Liver (tissue), 8 donors: ENCODE measurements at regions not wholly inside any gene's neighbourhood (a gene's known extent, or its start where the extent isn't known, plus 50 kb on each side); places are given as distances from the start of the nearest gene placed in this dataset.

Source experiments
- DNase-seq: peaks from one replicate; pipeline ENCODE4 v3.0.0-alpha.2; 2017; ENCODE audit warnings: low spot score
- H3K27ac ChIP-seq, 2 donors: one replicate each; pipeline ENCODE4 v1.7.0; 2013; ENCODE audit warnings: inconsistent platforms in 2 of 2, low read length in 2 of 2, control low read depth in 1 of 2, low read depth in 1 of 2, mild to moderate bottlenecking in 1 of 2
- H3K27me3 ChIP-seq, 4 donors: one replicate each; pipeline versions ENCODE4 v1.6.1 to v1.7.0; 2013; ENCODE audit warnings: low read length in 3 of 4, inconsistent platforms in 1 of 4, mild to moderate bottlenecking in 1 of 4, moderate library complexity in 1 of 4; ENCODE audit not compliant: control insufficient read depth in 4 of 4, insufficient read depth in 4 of 4
- H3K36me3 ChIP-seq, 4 donors: one replicate each; pipeline versions ENCODE4 v1.6.1 to v1.7.0; 2013; ENCODE audit warnings: low read length in 3 of 4, mild to moderate bottlenecking in 3 of 4, low read depth in 1 of 4, moderate library complexity in 1 of 4; ENCODE audit not compliant: control insufficient read depth in 4 of 4, insufficient read depth in 3 of 4
- H3K4me1 ChIP-seq, 4 donors: one replicate each; pipeline versions ENCODE4 v1.6.1 to v1.7.0; 2013; ENCODE audit warnings: low read length in 3 of 4, mild to moderate bottlenecking in 3 of 4, moderate library complexity in 1 of 4; ENCODE audit not compliant: control insufficient read depth in 4 of 4, insufficient read depth in 4 of 4
- H3K4me3 ChIP-seq, 3 donors: one replicate each; pipeline versions ENCODE4 v1.6.1 to v1.7.0; 2013; ENCODE audit warnings: low read length in 3 of 3, control low read depth in 1 of 3, low read depth in 1 of 3, mild to moderate bottlenecking in 1 of 3
- H3K9ac ChIP-seq, 2 donors: one replicate each; pipeline ENCODE4 v1.7.0; 2013; ENCODE audit warnings: low read length in 2 of 2, mild to moderate bottlenecking in 2 of 2, moderate library complexity in 2 of 2, control low read depth in 1 of 2, low read depth in 1 of 2
- H3K9me3 ChIP-seq, 4 donors: one replicate each; pipeline versions ENCODE4 v1.6.1 to v1.7.0; 2013; ENCODE audit warnings: low read length in 3 of 4; ENCODE audit not compliant: control insufficient read depth in 4 of 4
- EGR1 ChIP-seq, 2 donors: IDR thresholded peaks; 2 replicates each; pipeline ENCODE4 v1.6.1; 2016 to 2018; ENCODE audit warnings: antibody characterized with exemption in 2 of 2, low read depth in 2 of 2
- FOXA1 ChIP-seq: IDR thresholded peaks from 2 replicates; pipeline ENCODE4 v1.6.1; 2016; ENCODE audit warnings: antibody characterized with exemption
- FOXA2 ChIP-seq: IDR thresholded peaks from 2 replicates; pipeline ENCODE4 v1.6.1; 2016; ENCODE audit warnings: antibody characterized with exemption
- HNF4A ChIP-seq, 2 donors: conservative IDR thresholded peaks; 2 replicates each; pipeline ENCODE4 v1.6.1; 2016; ENCODE audit warnings: antibody characterized with exemption in 2 of 2, mild to moderate bottlenecking in 2 of 2
- HNF4G ChIP-seq: IDR thresholded peaks from 2 replicates; pipeline ENCODE4 v1.6.1; 2016; ENCODE audit warnings: antibody characterized with exemption
- JUND ChIP-seq, 2 donors: IDR thresholded peaks; 2 replicates each; pipeline ENCODE4 v1.6.1; 2016; ENCODE audit warnings: antibody characterized with exemption in 2 of 2
- NR2F2 ChIP-seq: IDR thresholded peaks from 2 replicates; pipeline ENCODE4 v1.6.1; 2016; ENCODE audit warnings: antibody characterized with exemption
- RAD21 ChIP-seq, 2 donors: IDR thresholded peaks; 2 replicates each; pipeline ENCODE4 v1.6.1; 2016; ENCODE audit warnings: antibody characterized with exemption in 2 of 2, mild to moderate bottlenecking in 2 of 2
- RXRA ChIP-seq, 2 donors: IDR thresholded peaks; 2 replicates each; pipeline ENCODE4 v1.6.1; 2017 to 2018; ENCODE audit warnings: antibody characterized with exemption in 2 of 2, mild to moderate bottlenecking in 1 of 2
- SP1 ChIP-seq: IDR thresholded peaks from 2 replicates; pipeline ENCODE4 v1.6.1; 2018; ENCODE audit warnings: antibody characterized with exemption, mild to moderate bottlenecking
- TAF1 ChIP-seq: conservative IDR thresholded peaks from 2 replicates; pipeline ENCODE4 v1.6.1; 2016; ENCODE audit warnings: antibody characterized with exemption, mild to moderate bottlenecking
- YY1 ChIP-seq: IDR thresholded peaks from 2 replicates; pipeline ENCODE4 v1.6.1; 2016; ENCODE audit warnings: antibody characterized with exemption, mild to moderate bottlenecking
- WGBS: extraction: QIAGEN DNeasy Blood & Tissue Kit; methylation state at CpG from one replicate; pipeline ENCODE4 v1.1.7; 2013; 5-methylcytosine and 5-hydroxymethylcytosine counted together
- TF ChIP-seq, protein P1 (sequence below): IDR thresholded peaks from 2 replicates; pipeline ENCODE4 v1.6.1; 2016; ENCODE audit warnings: antibody characterized with exemption
- TF ChIP-seq, protein P2 (sequence below): IDR thresholded peaks from 2 replicates; pipeline ENCODE4 v1.6.1; 2016; ENCODE audit warnings: antibody characterized with exemption, mild to moderate bottlenecking
- TF ChIP-seq, protein P3 (sequence below): fragments of 150-350 bp; IDR thresholded peaks from 2 replicates; pipeline ENCODE4 v1.5.1; 2017; ENCODE audit warnings: improper control_type of control experiment, low read depth, low read length; ENCODE audit not compliant: missing input control
- TF ChIP-seq, protein P4 (sequence below): IDR thresholded peaks from 2 replicates; pipeline ENCODE4 v1.6.1; 2016; ENCODE audit warnings: antibody characterized with exemption
- TF ChIP-seq, protein P5 (sequence below): IDR thresholded peaks from 2 replicates; pipeline ENCODE4 v1.6.1; 2016; ENCODE audit warnings: antibody characterized with exemption
- donor health status: healthy.
- donor health status: healthy.
- donor health status: healthy.
- donor health status: healthy.
- donor health status: healthy.

DNA sequence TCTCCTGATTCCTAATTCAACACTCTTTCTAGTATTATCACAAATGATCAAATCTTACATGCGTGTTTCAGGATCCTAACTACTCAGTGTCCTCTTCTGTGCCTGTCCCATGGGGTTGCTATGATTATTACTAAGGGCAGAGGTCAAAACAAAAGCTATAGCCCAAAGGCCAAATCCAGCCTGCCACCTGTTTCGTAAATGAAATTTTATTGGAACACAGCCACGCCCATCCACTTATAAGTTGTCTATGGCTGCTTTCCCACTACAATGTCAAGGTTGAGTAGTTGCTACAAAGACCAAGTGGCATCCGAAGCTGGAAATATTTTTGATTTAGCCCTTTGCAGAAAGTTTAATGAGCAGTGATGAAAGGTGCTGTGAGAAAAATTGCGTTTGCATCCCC, 336.6 kb downstream of the TMEM114 start:
- TF ChIP-seq EGR1 (IDR thresholded peaks at IDR 0.05; ENCODE audit: low read depth in 2 of 2) = no peak
- TF ChIP-seq SP1 = no peak
- no peak for TF ChIP-seq YY1
- TF ChIP-seq, protein P1, sequence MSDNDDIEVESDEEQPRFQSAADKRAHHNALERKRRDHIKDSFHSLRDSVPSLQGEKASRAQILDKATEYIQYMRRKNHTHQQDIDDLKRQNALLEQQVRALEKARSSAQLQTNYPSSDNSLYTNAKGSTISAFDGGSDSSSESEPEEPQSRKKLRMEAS = no peak
- no peak for TF ChIP-seq FOXA1
- TF ChIP-seq, protein P2, sequence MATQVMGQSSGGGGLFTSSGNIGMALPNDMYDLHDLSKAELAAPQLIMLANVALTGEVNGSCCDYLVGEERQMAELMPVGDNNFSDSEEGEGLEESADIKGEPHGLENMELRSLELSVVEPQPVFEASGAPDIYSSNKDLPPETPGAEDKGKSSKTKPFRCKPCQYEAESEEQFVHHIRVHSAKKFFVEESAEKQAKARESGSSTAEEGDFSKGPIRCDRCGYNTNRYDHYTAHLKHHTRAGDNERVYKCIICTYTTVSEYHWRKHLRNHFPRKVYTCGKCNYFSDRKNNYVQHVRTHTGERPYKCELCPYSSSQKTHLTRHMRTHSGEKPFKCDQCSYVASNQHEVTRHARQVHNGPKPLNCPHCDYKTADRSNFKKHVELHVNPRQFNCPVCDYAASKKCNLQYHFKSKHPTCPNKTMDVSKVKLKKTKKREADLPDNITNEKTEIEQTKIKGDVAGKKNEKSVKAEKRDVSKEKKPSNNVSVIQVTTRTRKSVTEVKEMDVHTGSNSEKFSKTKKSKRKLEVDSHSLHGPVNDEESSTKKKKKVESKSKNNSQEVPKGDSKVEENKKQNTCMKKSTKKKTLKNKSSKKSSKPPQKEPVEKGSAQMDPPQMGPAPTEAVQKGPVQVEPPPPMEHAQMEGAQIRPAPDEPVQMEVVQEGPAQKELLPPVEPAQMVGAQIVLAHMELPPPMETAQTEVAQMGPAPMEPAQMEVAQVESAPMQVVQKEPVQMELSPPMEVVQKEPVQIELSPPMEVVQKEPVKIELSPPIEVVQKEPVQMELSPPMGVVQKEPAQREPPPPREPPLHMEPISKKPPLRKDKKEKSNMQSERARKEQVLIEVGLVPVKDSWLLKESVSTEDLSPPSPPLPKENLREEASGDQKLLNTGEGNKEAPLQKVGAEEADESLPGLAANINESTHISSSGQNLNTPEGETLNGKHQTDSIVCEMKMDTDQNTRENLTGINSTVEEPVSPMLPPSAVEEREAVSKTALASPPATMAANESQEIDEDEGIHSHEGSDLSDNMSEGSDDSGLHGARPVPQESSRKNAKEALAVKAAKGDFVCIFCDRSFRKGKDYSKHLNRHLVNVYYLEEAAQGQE = no peak
- TF ChIP-seq, protein P3, sequence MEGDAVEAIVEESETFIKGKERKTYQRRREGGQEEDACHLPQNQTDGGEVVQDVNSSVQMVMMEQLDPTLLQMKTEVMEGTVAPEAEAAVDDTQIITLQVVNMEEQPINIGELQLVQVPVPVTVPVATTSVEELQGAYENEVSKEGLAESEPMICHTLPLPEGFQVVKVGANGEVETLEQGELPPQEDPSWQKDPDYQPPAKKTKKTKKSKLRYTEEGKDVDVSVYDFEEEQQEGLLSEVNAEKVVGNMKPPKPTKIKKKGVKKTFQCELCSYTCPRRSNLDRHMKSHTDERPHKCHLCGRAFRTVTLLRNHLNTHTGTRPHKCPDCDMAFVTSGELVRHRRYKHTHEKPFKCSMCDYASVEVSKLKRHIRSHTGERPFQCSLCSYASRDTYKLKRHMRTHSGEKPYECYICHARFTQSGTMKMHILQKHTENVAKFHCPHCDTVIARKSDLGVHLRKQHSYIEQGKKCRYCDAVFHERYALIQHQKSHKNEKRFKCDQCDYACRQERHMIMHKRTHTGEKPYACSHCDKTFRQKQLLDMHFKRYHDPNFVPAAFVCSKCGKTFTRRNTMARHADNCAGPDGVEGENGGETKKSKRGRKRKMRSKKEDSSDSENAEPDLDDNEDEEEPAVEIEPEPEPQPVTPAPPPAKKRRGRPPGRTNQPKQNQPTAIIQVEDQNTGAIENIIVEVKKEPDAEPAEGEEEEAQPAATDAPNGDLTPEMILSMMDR = no peak
- no peak for TF ChIP-seq HNF4A (conservative IDR thresholded peaks at IDR 0.05)
- TF ChIP-seq HNF4G = no peak
- no peak for TF ChIP-seq RAD21 (IDR thresholded peaks at IDR 0.05)
- TF ChIP-seq, protein P4, sequence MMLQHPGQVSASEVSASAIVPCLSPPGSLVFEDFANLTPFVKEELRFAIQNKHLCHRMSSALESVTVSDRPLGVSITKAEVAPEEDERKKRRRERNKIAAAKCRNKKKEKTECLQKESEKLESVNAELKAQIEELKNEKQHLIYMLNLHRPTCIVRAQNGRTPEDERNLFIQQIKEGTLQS = no peak
- DNase-seq = no peak
- Histone ChIP-seq H3K27me3 (peaks cover 0 to 3% (median under 1%) of the 10 kb centered on the region in 4 donors), H3K36me3 (no peaks in the 10 kb centered on the region), H3K4me3 (no peak overlapping the region), H3K9me3 (no peaks in the 10 kb centered on the region), H3K4me1 (no peaks in the 10 kb centered on the region), H3K27ac (no peak overlapping the region), H3K9ac (no peak overlapping the region)
- WGBS = 67% methylated on average over 5 of the region's 5 CpGs

DNA sequence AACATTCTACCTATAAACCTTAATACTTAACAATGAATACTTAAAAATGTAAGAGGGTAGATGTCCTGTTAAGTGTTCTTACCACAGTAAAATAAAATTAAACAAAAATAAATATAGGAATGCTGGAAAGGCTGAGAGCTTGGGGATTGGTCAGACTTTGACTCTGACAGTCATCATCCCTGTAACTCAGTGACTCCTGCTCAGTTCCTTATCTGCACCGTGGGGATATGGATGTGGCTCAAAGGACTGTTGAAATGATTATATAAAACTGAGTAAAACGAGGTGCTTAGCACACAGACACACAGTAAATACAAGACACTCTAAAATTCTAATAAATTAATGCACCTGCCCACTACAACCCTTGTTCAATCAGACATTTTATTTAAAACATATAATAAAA, 338.6 kb downstream of the TMEM114 start:
- no peak overlapping the region for H3K9ac ChIP-seq
- no peak overlapping the region for H3K27ac ChIP-seq
- peaks cover 0 to 9% (median 3%) of the 10 kb centered on the region in 4 donors for H3K27me3 ChIP-seq
- no peaks in the 10 kb centered on the region for H3K9me3 ChIP-seq
- no peaks in the 10 kb centered on the region for H3K36me3 ChIP-seq
- no peaks in the 10 kb centered on the region for H3K4me1 ChIP-seq
- H3K4me3 ChIP-seq = no peak overlapping the region
- no peak for DNase-seq
- 20% methylated on average over 2 of the region's 2 CpGs for WGBS
- TF ChIP-seq, protein P2 = no peak
- TF ChIP-seq HNF4G (no peak), SP1 (no peak), FOXA2 (no peak), FOXA1 (no peak), TAF1 (no peak), JUND (IDR thresholded peaks at IDR 0.05) (no peak), NR2F2 (no peak), HNF4A (conservative IDR thresholded peaks at IDR 0.05) (no peak), RXRA (IDR thresholded peaks at IDR 0.05) (no peak), RAD21 (IDR thresholded peaks at IDR 0.05) (no peak), YY1 (no peak), EGR1 (IDR thresholded peaks at IDR 0.05; ENCODE audit: low read depth in 2 of 2) (no peak)
- TF ChIP-seq, protein P5, sequence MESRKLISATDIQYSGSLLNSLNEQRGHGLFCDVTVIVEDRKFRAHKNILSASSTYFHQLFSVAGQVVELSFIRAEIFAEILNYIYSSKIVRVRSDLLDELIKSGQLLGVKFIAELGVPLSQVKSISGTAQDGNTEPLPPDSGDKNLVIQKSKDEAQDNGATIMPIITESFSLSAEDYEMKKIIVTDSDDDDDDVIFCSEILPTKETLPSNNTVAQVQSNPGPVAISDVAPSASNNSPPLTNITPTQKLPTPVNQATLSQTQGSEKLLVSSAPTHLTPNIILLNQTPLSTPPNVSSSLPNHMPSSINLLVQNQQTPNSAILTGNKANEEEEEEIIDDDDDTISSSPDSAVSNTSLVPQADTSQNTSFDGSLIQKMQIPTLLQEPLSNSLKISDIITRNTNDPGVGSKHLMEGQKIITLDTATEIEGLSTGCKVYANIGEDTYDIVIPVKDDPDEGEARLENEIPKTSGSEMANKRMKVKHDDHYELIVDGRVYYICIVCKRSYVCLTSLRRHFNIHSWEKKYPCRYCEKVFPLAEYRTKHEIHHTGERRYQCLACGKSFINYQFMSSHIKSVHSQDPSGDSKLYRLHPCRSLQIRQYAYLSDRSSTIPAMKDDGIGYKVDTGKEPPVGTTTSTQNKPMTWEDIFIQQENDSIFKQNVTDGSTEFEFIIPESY = no peak
- TF ChIP-seq, protein P3 = no peak
- TF ChIP-seq, protein P4 = no peak
- TF ChIP-seq, protein P1 = no peak
